ENCODE measurements at regions not wholly inside any gene's neighbourhood (a gene's known extent, or its start where the extent isn't known, plus 50 kb on each side); places are given as distances from the start of the nearest gene placed in this dataset.

- no peaks in the 10 kb centered on the region for H3K79me2 ChIP-seq (ENCODE audit: insufficient read depth)
Observed at GRCh38 chr10:8893102-8893501, 838.6 kb downstream of the GATA3 start.

GRCh38 chr10:8894148-8894547 is 839.7 kb downstream of the GATA3 start:
- Histone ChIP-seq H3K4me1 (ENCODE audit: insufficient read depth) (no peaks in the 10 kb centered on the region), H3K4me2 (ENCODE audit: unreplicated experiment) (no peak overlapping the region), H4K20me1 (ENCODE audit: insufficient read depth) (no peaks in the 10 kb centered on the region), H3K36me3 (ENCODE audit: low read depth) (no peaks in the 10 kb centered on the region), H3K9me3 (ENCODE audit: low read depth) (no peaks in the 10 kb centered on the region), H3K9me2 (ENCODE audit: insufficient read depth) (no peaks in the 10 kb centered on the region), H3K9ac (no peak overlapping the region), H3K4me3 (no peak overlapping the region), H3K27ac (no peak overlapping the region), H3K27me3 (replicated peaks; ENCODE audit: insufficient read depth) (no peaks in the 10 kb centered on the region), H3F3A (ENCODE audit: insufficient read depth) (no peaks in the 10 kb centered on the region), H3K79me2 (ENCODE audit: insufficient read depth) (no peaks in the 10 kb centered on the region), H2AFZ (no peak overlapping the region)
- DNase-seq: no peak
- TF ChIP-seq EZH2phosphoT487 (IDR thresholded peaks at IDR 0.05; ENCODE audit: insufficient read depth, low read depth) (no peak), EZH2 (IDR thresholded peaks at IDR 0.05; ENCODE audit: insufficient read depth, poor library complexity, severe bottlenecking) (no peak)
- WGBS, 2 experiments (ENCODE audit: low coverage in 1 of 2, low lambda C conversion rate in 2 of 2, missing lambda C conversion rate in 2 of 2): 12 to 13% methylated on average over 4 of the region's 4 CpGs
- in situ Hi-C loops (cut with MboI): no loop called here

More at GRCh38 chr10:8893102-8893501, 838.6 kb downstream of the GATA3 start:
- Histone ChIP-seq H3K9me3 (ENCODE audit: low read depth) (no peaks in the 10 kb centered on the region), H3K36me3 (ENCODE audit: low read depth) (no peaks in the 10 kb centered on the region), H3K27ac (no peak overlapping the region), H4K20me1 (ENCODE audit: insufficient read depth) (no peaks in the 10 kb centered on the region), H3K4me3 (no peak overlapping the region), H3F3A (ENCODE audit: insufficient read depth) (no peaks in the 10 kb centered on the region), H3K27me3 (replicated peaks; ENCODE audit: insufficient read depth) (no peaks in the 10 kb centered on the region), H3K9ac (no peak overlapping the region), H3K4me1 (ENCODE audit: insufficient read depth) (no peaks in the 10 kb centered on the region), H3K9me2 (ENCODE audit: insufficient read depth) (no peaks in the 10 kb centered on the region), H3K4me2 (ENCODE audit: unreplicated experiment) (no peak overlapping the region), H2AFZ (no peak overlapping the region)
- in situ Hi-C loops (cut with MboI): no loop called here
- WGBS, 2 experiments (ENCODE audit: low coverage in 1 of 2, low lambda C conversion rate in 2 of 2, missing lambda C conversion rate in 2 of 2): 24 to 35% methylated on average over 3 of the region's 3 CpGs
- no peak for DNase-seq
- TF ChIP-seq EZH2phosphoT487 (IDR thresholded peaks at IDR 0.05; ENCODE audit: insufficient read depth, low read depth): no peak
- TF ChIP-seq EZH2 (IDR thresholded peaks at IDR 0.05; ENCODE audit: insufficient read depth, poor library complexity, severe bottlenecking): no peak

- Histone ChIP-seq H3K9me3 (ENCODE audit: low read depth) (no peaks in the 10 kb centered on the region), H3K36me3 (ENCODE audit: low read depth) (no peaks in the 10 kb centered on the region), H3K4me2 (ENCODE audit: unreplicated experiment) (no peak overlapping the region), H3F3A (ENCODE audit: insufficient read depth) (no peaks in the 10 kb centered on the region), H3K9ac (no peak overlapping the region), H3K9me2 (ENCODE audit: insufficient read depth) (no peaks in the 10 kb centered on the region), H3K27me3 (replicated peaks; ENCODE audit: insufficient read depth) (no peaks in the 10 kb centered on the region), H3K4me1 (ENCODE audit: insufficient read depth) (no peaks in the 10 kb centered on the region), H3K4me3 (no peak overlapping the region), H4K20me1 (ENCODE audit: insufficient read depth) (no peaks in the 10 kb centered on the region), H2AFZ (no peak overlapping the region), H3K79me2 (ENCODE audit: insufficient read depth) (no peaks in the 10 kb centered on the region), H3K27ac (no peak overlapping the region)
- DNase-seq: no peak
- in situ Hi-C loops (cut with MboI): no loop called here
- WGBS, 2 experiments (ENCODE audit: low coverage in 1 of 2, low lambda C conversion rate in 2 of 2, missing lambda C conversion rate in 2 of 2): 34 to 38% methylated on average over 5 of the region's 5 CpGs
- TF ChIP-seq EZH2 (IDR thresholded peaks at IDR 0.05; ENCODE audit: insufficient read depth, poor library complexity, severe bottlenecking) (no peak), EZH2phosphoT487 (IDR thresholded peaks at IDR 0.05; ENCODE audit: insufficient read depth, low read depth) (no peak)
Observed at GRCh38 chr10:8897769-8898168, 843.3 kb downstream of the GATA3 start.

GRCh38 chr10:8898745-8899330 is 844.4 kb downstream of the GATA3 start:
- Histone ChIP-seq H3F3A (ENCODE audit: insufficient read depth) (no peaks in the 10 kb centered on the region), H3K4me3 (no peak overlapping the region), H3K4me1 (ENCODE audit: insufficient read depth) (no peaks in the 10 kb centered on the region), H4K20me1 (ENCODE audit: insufficient read depth) (no peaks in the 10 kb centered on the region), H3K27me3 (replicated peaks; ENCODE audit: insufficient read depth) (no peaks in the 10 kb centered on the region), H3K27ac (no peak overlapping the region), H3K79me2 (ENCODE audit: insufficient read depth) (no peaks in the 10 kb centered on the region), H3K9me3 (ENCODE audit: low read depth) (no peaks in the 10 kb centered on the region), H3K9ac (no peak overlapping the region), H3K36me3 (ENCODE audit: low read depth) (no peaks in the 10 kb centered on the region), H3K4me2 (ENCODE audit: unreplicated experiment) (no peak overlapping the region), H3K9me2 (ENCODE audit: insufficient read depth) (no peaks in the 10 kb centered on the region), H2AFZ (no peak overlapping the region)
- TF ChIP-seq EZH2phosphoT487 (IDR thresholded peaks at IDR 0.05; ENCODE audit: insufficient read depth, low read depth) (no peak), EZH2 (IDR thresholded peaks at IDR 0.05; ENCODE audit: insufficient read depth, poor library complexity, severe bottlenecking) (no peak)
- in situ Hi-C loops (cut with MboI): no loop called here
- DNase-seq: no peak
- 16 to 21% methylated on average over 2 of the region's 2 CpGs for WGBS, 2 experiments (ENCODE audit: low coverage in 1 of 2, low lambda C conversion rate in 2 of 2, missing lambda C conversion rate in 2 of 2)

- H3K9me3 ChIP-seq (ENCODE audit: low read depth): no peaks in the 10 kb centered on the region
- no peak overlapping the region for H2AFZ ChIP-seq
- H3K36me3 ChIP-seq (ENCODE audit: low read depth): no peaks in the 10 kb centered on the region
- no peaks in the 10 kb centered on the region for H3K27me3 ChIP-seq (replicated peaks; ENCODE audit: insufficient read depth)
- no peaks in the 10 kb centered on the region for H3K4me1 ChIP-seq (ENCODE audit: insufficient read depth)
- no peak overlapping the region for H3K4me2 ChIP-seq (ENCODE audit: unreplicated experiment)
- in situ Hi-C loops (cut with MboI): no loop called here
- H3K9ac ChIP-seq: no peak overlapping the region
- H4K20me1 ChIP-seq (ENCODE audit: insufficient read depth): no peaks in the 10 kb centered on the region
- no peak overlapping the region for H3K27ac ChIP-seq
- no peaks in the 10 kb centered on the region for H3K9me2 ChIP-seq (ENCODE audit: insufficient read depth)
- no peak overlapping the region for H3K4me3 ChIP-seq
- TF ChIP-seq EZH2 (IDR thresholded peaks at IDR 0.05; ENCODE audit: insufficient read depth, poor library complexity, severe bottlenecking): no peak
- TF ChIP-seq EZH2phosphoT487 (IDR thresholded peaks at IDR 0.05; ENCODE audit: insufficient read depth, low read depth): no peak
- no peak for DNase-seq
- H3F3A ChIP-seq (ENCODE audit: insufficient read depth): no peaks in the 10 kb centered on the region
- no peaks in the 10 kb centered on the region for H3K79me2 ChIP-seq (ENCODE audit: insufficient read depth)
- 12 to 23% methylated on average over 2 of the region's 2 CpGs for WGBS, 2 experiments (ENCODE audit: low coverage in 1 of 2, low lambda C conversion rate in 2 of 2, missing lambda C conversion rate in 2 of 2)
Observed at GRCh38 chr10:8902926-8903325, 848.4 kb downstream of the GATA3 start.
